PC-9 (cell line): ENCODE measurements at regions not wholly inside any gene's neighbourhood (a gene's known extent, or its start where the extent isn't known, plus 50 kb on each side); places are given as distances from the start of the nearest gene placed in this dataset.

Source experiments
- CTCF ChIP-seq: fragments of 200-600 bp; sonication (generic); conservative IDR thresholded peaks from 2 replicates; pipeline ENCODE4 v1.6.1; 2017; ENCODE audit warnings: mixed run types, antibody characterized with exemption, mild to moderate bottlenecking, moderate library complexity
- EZH2 ChIP-seq: fragments of 200-600 bp; sonication (generic); IDR thresholded peaks from 2 replicates; pipeline ENCODE4 v1.8.0; 2017; ENCODE audit warnings: antibody characterized with exemption, low read depth

DNA sequence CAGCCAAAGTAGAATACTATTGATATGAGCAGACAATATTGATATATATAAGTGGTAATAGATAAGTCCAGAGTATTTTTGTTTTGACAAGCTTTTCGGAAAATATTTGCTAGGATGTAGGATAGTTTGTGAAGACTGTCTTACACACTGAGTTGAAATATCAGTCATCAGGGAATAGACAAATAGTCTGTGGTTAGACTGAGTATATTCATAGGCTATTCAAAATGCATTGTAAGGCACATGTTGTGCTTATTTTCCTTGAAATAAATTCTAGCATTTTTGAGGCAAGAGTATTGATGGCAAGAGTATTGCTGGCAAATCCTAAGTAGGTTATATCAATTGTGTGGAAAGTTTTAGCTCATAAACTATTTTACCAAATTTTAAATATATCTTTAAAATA is 201.1 kb downstream of the LRIG3 start:
- no peak for TF ChIP-seq CTCF
- TF ChIP-seq EZH2, result no peak
